ENCODE measurements at regions not wholly inside any gene's neighbourhood (a gene's known extent, or its start where the extent isn't known, plus 50 kb on each side); places are given as distances from the start of the nearest gene placed in this dataset.

- no TSS peak for BruUV-seq (replicated peaks)
- TF ChIP-seq RELB (IDR thresholded peaks at IDR 0.05; ENCODE audit: low read depth) (no peak), MAX (IDR thresholded peaks at IDR 0.05; ENCODE audit: low read depth, low read length) (no peak), ESRRA (IDR thresholded peaks at IDR 0.05; ENCODE audit: low read length) (no peak), SUZ12 (IDR thresholded peaks at IDR 0.05; ENCODE audit: unreplicated experiment) (no peak), TCF12 (IDR thresholded peaks at IDR 0.05; ENCODE audit: low read depth, low read length) (no peak), CBX5 (IDR thresholded peaks at IDR 0.05; ENCODE audit: low read depth) (no peak), NFYB (IDR thresholded peaks at IDR 0.05; ENCODE audit: insufficient read depth, low read depth, low read length) (no peak)
- Histone ChIP-seq H3K9me3 (replicated peaks; ENCODE audit: control insufficient read depth, insufficient read depth, low read length) (no peaks in the 10 kb centered on the region), H3K4me3 (no peak overlapping the region), H3K4me1 (ENCODE audit: control insufficient read depth, insufficient read depth, low read length) (no peaks in the 10 kb centered on the region), H3K79me2 (ENCODE audit: control insufficient read depth, insufficient read depth, low read length) (no peaks in the 10 kb centered on the region), H2AFZ (ENCODE audit: control insufficient read depth, low read depth, low read length) (no peak overlapping the region), H3K27me3 (replicated peaks in 1 of 2; ENCODE audit: control insufficient read depth in 2 of 2, insufficient read depth in 2 of 2, low read length in 1 of 2) (no peaks in the 10 kb centered on the region), H3K27ac (ENCODE audit: control insufficient read depth, insufficient read depth) (no peak overlapping the region), H3K36me3 (ENCODE audit: control insufficient read depth in 2 of 2, insufficient read depth in 2 of 2, low read length in 1 of 2) (no peaks in the 10 kb centered on the region), H3K9ac (ENCODE audit: control insufficient read depth, insufficient read depth, low read length) (no peak overlapping the region), H4K20me1 (ENCODE audit: control insufficient read depth, insufficient read depth) (no peaks in the 10 kb centered on the region), H3K4me2 (ENCODE audit: control insufficient read depth, insufficient read depth) (no peak overlapping the region)
- ChIA-PET CTCF (interaction anchor here (0.6 kb wide), 1 partner anchor 9 kb away, joined by 3 read pairs; no protein-coding TSS in a partner anchor), POLR2A (no interaction called here), RAD21 (ENCODE audit: unreplicated experiment) (no interaction called here), SMC1A (ENCODE audit: uncharacterized antibody, unreplicated experiment) (interaction anchor here (1.1 kb wide), 1 partner anchor 8 kb away, joined by 3 read pairs; no protein-coding TSS in a partner anchor)
- in situ Hi-C loops (cut with MboI) (no loop called here), intact Hi-C loops (cut with micrococcal nuclease; ENCODE audit: unreplicated experiment) (no loop called here)
- WGBS (ENCODE audit: insufficient coverage, insufficient replicate concordance, low lambda C conversion rate, missing lambda C conversion rate): 49% methylated on average over 3 of the region's 4 CpGs
- FAIRE-seq: no peak
- ATAC-seq: no peak
- no peak for DNase-seq (ENCODE audit: low read depth, low spot score)
These were observed 116.7 kb upstream of the FOXN3 start for GRCh38 chr14:89533766-89534165.

All from GM12878 (cell line).